ENCODE measurements at regions not wholly inside any gene's neighbourhood (a gene's known extent, or its start where the extent isn't known, plus 50 kb on each side); places are given as distances from the start of the nearest gene placed in this dataset.

DNA sequence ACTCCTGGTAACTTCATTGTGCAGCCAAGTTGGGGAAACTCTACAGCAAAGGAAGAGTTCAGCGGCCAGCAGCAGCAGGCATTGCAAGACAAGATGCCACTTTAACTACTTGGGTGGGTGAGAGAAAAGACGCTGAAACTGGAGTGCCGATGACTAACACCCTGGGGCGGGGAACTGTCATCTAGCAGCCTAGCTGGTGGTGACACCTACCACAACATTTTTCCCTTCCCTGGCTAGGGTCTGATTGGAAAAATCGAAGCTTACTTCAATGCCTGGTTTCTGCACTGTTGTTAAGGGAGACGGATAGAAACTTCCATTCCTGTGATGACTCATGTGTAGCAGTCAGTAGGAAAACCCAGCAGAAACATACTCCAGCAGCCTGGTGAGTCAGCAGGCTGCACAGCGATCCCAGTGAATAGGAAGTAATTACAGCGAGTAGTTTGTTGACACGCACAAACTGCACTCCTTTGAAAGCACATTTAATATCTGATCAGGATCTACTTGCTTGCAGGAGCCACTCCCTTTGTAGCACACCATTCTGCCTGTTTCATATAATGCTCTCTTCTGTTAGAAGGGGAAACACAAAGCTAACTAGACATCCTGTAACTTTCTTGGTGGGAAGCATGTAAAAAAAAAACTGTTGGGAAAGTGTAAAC lies 62.1 kb upstream of the MAPRE2 start:
- peak; percentile 87 for DNase-seq

DNA sequence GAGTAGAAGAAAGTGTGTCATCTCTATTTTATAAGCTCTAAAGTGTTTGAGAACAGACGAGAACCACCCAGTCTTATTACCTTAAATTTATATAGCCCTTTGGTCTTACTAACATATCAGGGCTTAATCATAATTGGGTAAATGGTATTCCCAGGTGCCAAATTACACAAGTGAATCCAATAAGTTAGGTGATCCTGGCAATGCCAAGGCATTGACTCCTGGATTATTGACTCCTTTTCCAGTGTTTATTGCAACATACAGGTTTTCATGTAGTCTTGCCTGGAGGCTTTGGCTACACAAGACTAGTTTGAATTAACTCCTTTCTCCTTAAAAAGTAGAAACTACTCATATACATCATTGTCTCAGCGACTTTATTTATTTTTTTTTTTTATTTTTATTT lies 59.7 kb upstream of the MAPRE2 start:
- no peak for DNase-seq

- DNase-seq, result no peak
These were observed 55.2 kb upstream of the MAPRE2 start for GRCh38 chr18:34985963-34986362.

DNA sequence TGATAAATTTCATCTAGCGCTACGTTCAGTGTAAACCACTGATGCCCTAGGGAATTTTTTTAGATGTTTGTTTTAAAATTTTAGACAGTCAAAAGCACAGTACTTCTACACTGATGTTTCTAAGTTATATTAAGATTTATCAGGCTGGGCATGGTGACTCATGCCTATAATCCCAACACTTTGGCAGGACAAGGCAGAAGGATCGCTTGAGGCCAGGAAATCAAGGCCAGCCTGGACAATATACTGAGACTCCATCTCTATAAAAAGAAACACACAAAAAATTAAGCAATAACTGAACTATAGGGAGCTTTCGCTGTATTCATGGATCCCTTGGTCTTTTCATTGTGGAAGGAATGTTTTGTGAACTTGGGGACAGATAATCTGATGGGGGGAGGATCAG lies 50.6 kb upstream of the MAPRE2 start:
- no peak for DNase-seq

DNA sequence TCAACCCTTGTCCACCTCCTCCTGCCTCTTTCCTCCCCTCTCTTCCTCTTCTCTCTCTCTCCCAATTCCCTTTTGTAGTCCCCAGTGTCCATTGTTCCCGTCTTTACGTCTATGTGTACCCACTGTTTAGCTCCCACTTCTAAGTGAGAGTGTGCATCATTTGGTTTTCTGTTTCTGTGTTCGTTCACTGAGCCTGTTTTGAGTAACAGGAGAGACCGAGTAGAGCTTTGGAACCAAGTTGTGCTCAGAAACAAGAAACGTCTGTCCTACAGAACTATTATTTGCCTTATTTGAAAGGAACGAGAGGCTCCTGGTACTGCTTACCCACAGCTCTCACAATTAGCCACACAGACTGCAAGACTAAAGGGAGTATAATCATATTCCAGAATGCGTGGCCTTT lies 50.1 kb upstream of the MAPRE2 start:
- no peak for DNase-seq

All from hematopoietic multipotent progenitor cell treated with erythropoietin and hydrocortisone succinate and interleukin-3 and kit ligand, for 4 days (in vitro differentiated cells).